GM23338 (cell line): ENCODE measurements at regions not wholly inside any gene's neighbourhood (a gene's known extent, or its start where the extent isn't known, plus 50 kb on each side); places are given as distances from the start of the nearest gene placed in this dataset.

Experiments
- ATAC-seq: fragments of 200-7000 bp; cut with Tn5 transposase; 3 replicates; pipeline ENCODE4 v1.9.1; 2020
- DNase-seq: peaks from one replicate; pipeline ENCODE4 v3.0.0-alpha.2; 2015; ENCODE audit warnings: low spot score
- H2AFZ ChIP-seq: fragments of 200-600 bp; sonication (generic); 2 replicates; pipeline ENCODE4 v1.8.0; 2016; ENCODE audit warnings: antibody characterized with exemption, mild to moderate bottlenecking, moderate library complexity
- H3F3A ChIP-seq: fragments of 200-600 bp; sonication (generic); replicated peaks from 2 replicates; pipeline ENCODE4 v1.8.0; 2017; ENCODE audit warnings: antibody characterized with exemption, mixed run types, low read depth
- H3K27ac ChIP-seq: fragments of 200-600 bp; sonication (generic); 2 replicates; pipeline ENCODE4 v1.6.1; 2016; ENCODE audit warnings: low read depth
- H3K27me3 ChIP-seq: fragments of 200-600 bp; sonication (generic); 2 replicates; pipeline ENCODE4 v1.8.0; 2016; ENCODE audit warnings: mild to moderate bottlenecking, mixed run types, moderate library complexity; ENCODE audit not compliant: insufficient read depth
- H3K36me3 ChIP-seq: fragments of 200-600 bp; sonication (generic); 2 replicates; pipeline ENCODE4 v1.8.0; 2016; ENCODE audit warnings: mild to moderate bottlenecking; ENCODE audit not compliant: insufficient read depth
- H3K4me1 ChIP-seq: fragments of 200-600 bp; sonication (generic); 2 replicates; pipeline ENCODE4 v1.8.0; 2016; ENCODE audit warnings: mild to moderate bottlenecking, moderate library complexity; ENCODE audit not compliant: insufficient read depth
- H3K4me2 ChIP-seq: fragments of 200-600 bp; sonication (generic); 2 replicates; pipeline ENCODE4 v1.7.1; 2017; ENCODE audit warnings: mixed run types
- H3K4me3 ChIP-seq: fragments of 200-600 bp; sonication (generic); 2 replicates; pipeline ENCODE4 v1.6.1; 2016; ENCODE audit warnings: mixed run types
- H3K79me2 ChIP-seq: fragments of 200-600 bp; sonication (generic); replicated peaks from 2 replicates; pipeline ENCODE4 v1.8.0; 2017; ENCODE audit warnings: mild to moderate bottlenecking; ENCODE audit not compliant: insufficient read depth
- H3K9me2 ChIP-seq: fragments of 200-600 bp; sonication (generic); 2 replicates; pipeline ENCODE4 v1.8.0; 2017; ENCODE audit not compliant: insufficient read depth
- H4K20me1 ChIP-seq: fragments of 200-600 bp; sonication (generic); replicated peaks from 2 replicates; pipeline ENCODE4 v1.8.0; 2017; ENCODE audit warnings: mild to moderate bottlenecking; ENCODE audit not compliant: insufficient read depth
- H3K27ac Mint-ChIP-seq: 2 replicates; pipeline ENCODE4 v1.8.0; 2020; ENCODE audit warnings: inconsistent platforms, mild to moderate bottlenecking, moderate library complexity, mixed read lengths
- H3K27me3 Mint-ChIP-seq: 3 replicates; pipeline ENCODE4 v1.8.0; 2022; ENCODE audit warnings: low read depth, mild to moderate bottlenecking, moderate library complexity, mixed read lengths, inconsistent platforms; ENCODE audit not compliant: insufficient read depth, poor library complexity
- H3K36me3 Mint-ChIP-seq: 3 replicates; pipeline ENCODE4 v1.8.0; 2021; ENCODE audit warnings: low read depth, mild to moderate bottlenecking, inconsistent platforms, moderate library complexity, mixed read lengths
- H3K4me1 Mint-ChIP-seq: 3 replicates; pipeline ENCODE4 v1.8.0; 2020; ENCODE audit warnings: mild to moderate bottlenecking, inconsistent platforms, mixed read lengths
- H3K4me3 Mint-ChIP-seq: 3 replicates; pipeline ENCODE4 v1.8.0; 2021; ENCODE audit warnings: moderate library complexity, mild to moderate bottlenecking, inconsistent platforms, mixed read lengths
- H3K9me3 Mint-ChIP-seq: 3 replicates; pipeline ENCODE4 v1.8.0; 2020; ENCODE audit warnings: moderate library complexity, mild to moderate bottlenecking, inconsistent platforms, mixed read lengths
- CTCF ChIP-seq, 2 experiments: fragments of 200-600 bp in 1 of 2; sonication (generic) in 1 of 2; conservative IDR thresholded peaks; 2 replicates each; pipeline versions ENCODE4 v1.5.1 to v1.6.1; 2016 to 2017; ENCODE audit warnings: antibody characterized with exemption in 2 of 2, low read depth in 2 of 2, mild to moderate bottlenecking in 2 of 2, moderate library complexity in 1 of 2
- ETS1 ChIP-seq: IDR thresholded peaks from 2 replicates; pipeline ENCODE4 v1.6.1; 2016; ENCODE audit warnings: antibody characterized with exemption
- EZH2 ChIP-seq: fragments of 200-600 bp; sonication (generic); IDR thresholded peaks from one replicate; pipeline ENCODE4 v1.8.0; 2017; ENCODE audit warnings: antibody characterized with exemption, mild to moderate bottlenecking, low read depth; ENCODE audit not compliant: unreplicated experiment
- EZH2phosphoT487 ChIP-seq: fragments of 200-600 bp; sonication (generic); IDR thresholded peaks from one replicate; pipeline ENCODE4 v1.8.1; 2018; ENCODE audit warnings: antibody characterized with exemption; ENCODE audit not compliant: unreplicated experiment
- POLR2AphosphoS5 ChIP-seq: IDR thresholded peaks from 2 replicates; pipeline ENCODE4 v1.6.1; 2016; ENCODE audit warnings: antibody characterized with exemption, low read depth
- STAT1 ChIP-seq: IDR thresholded peaks from one replicate; pipeline ENCODE4 v1.6.1; 2016; ENCODE audit warnings: antibody characterized with exemption; ENCODE audit not compliant: unreplicated experiment
- ZNF114 ChIP-seq: fragments of 250-450 bp; sonication (Bioruptor Pico); IDR thresholded peaks from 2 replicates; pipeline ENCODE4 v1.5.0; 2020; ENCODE audit warnings: mild to moderate bottlenecking, moderate library complexity
- ZNF331 ChIP-seq: fragments of 250-450 bp; sonication (Bioruptor Pico); IDR thresholded peaks from 2 replicates; pipeline ENCODE4 v1.5.0; 2020; ENCODE audit warnings: low read depth, mild to moderate bottlenecking, moderate library complexity
- ZNF462 ChIP-seq: fragments of 250-450 bp; sonication (Bioruptor Pico); IDR thresholded peaks from 2 replicates; pipeline ENCODE4 v1.5.0; 2020; ENCODE audit warnings: mild to moderate bottlenecking, moderate library complexity

- TF ChIP-seq ZNF462 (no peak), STAT1 (no peak), POLR2AphosphoS5 (no peak), EZH2 (no peak)
Observed at GRCh38 chr1:78291418-78291817, 199.4 kb upstream of the PTGFR start (continued).

GRCh38 chr1:78291872-78292271 lies 198.9 kb upstream of the PTGFR start:
- Histone ChIP-seq H2AFZ (no peak overlapping the region), H3K4me2 (no peak overlapping the region)
- TF ChIP-seq EZH2phosphoT487 (no peak), ZNF331 (CRISPR knock-in tag) (no peak), CTCF (conservative IDR thresholded peaks at IDR 0.05; ENCODE audit: low read depth in 2 of 2) (no peak), ETS1 (no peak), POLR2AphosphoS5 (no peak), ZNF114 (no peak)

More at GRCh38 chr1:78291872-78292271, 198.9 kb upstream of the PTGFR start:
- no peaks in the 10 kb centered on the region for H3K36me3 ChIP-seq
- no peaks in the 10 kb centered on the region for H3K27me3 ChIP-seq
- Mint-ChIP-seq H3K27me3 (peaks cover 2% of the 10 kb centered on the region), H3K4me1 (no peaks in the 10 kb centered on the region), H3K27ac (no peak overlapping the region), H3K36me3 (0 out of 3 replicates have a peak, but pooled peaks cover 3% of the 10 kb centered on the region), H3K4me3 (no peak overlapping the region), H3K9me3 (0 out of 3 replicates have a peak, but pooled peaks cover 8% of the 10 kb centered on the region)
- H3K4me1 ChIP-seq, result no peaks in the 10 kb centered on the region
- H3K9me2 ChIP-seq, result peaks cover 4% of the 10 kb centered on the region
- H4K20me1 ChIP-seq, result no peaks in the 10 kb centered on the region
- ATAC-seq (no peak), DNase-seq (no peak)
- no peak overlapping the region for H3K27ac ChIP-seq
- no peaks in the 10 kb centered on the region for H3K79me2 ChIP-seq
- H3K4me3 ChIP-seq, result no peak overlapping the region
- no peaks in the 10 kb centered on the region for H3F3A ChIP-seq
